DMS53 (cell line): ENCODE measurements at regions not wholly inside any gene's neighbourhood (a gene's known extent, or its start where the extent isn't known, plus 50 kb on each side); places are given as distances from the start of the nearest gene placed in this dataset.
"Not testable (repeated sequence)": the region's sequence is repeated elsewhere in the genome, so short reads cannot be mapped to it uniquely, and the experiment has no call there.

ENCODE experiments used
- DNase-seq: peaks from one replicate; lab custom pipeline; 2025; lab: John Stamatoyannopoulos, UW

- DNase-seq: no peak
Observed at GRCh38 chr15:39030291-39031070, 465.9 kb upstream of the RASGRP1 start.

GRCh38 chr15:39031596-39031995 is 467.0 kb upstream of the RASGRP1 start:
- no peak for DNase-seq

- DNase-seq: no peak
Observed at GRCh38 chr15:39034816-39035215, 470.2 kb upstream of the RASGRP1 start.

GRCh38 chr15:39037611-39038010 is 473.0 kb upstream of the RASGRP1 start:
- DNase-seq: not testable (repeated sequence)

- DNase-seq: peak; percentile 44
Observed at GRCh38 chr15:39040861-39041260, 476.2 kb upstream of the RASGRP1 start.

- DNase-seq: no peak
Observed at GRCh38 chr15:39041979-39042495, 477.4 kb upstream of the RASGRP1 start.

- no peak for DNase-seq
Observed at GRCh38 chr15:39051626-39052322, 487.2 kb upstream of the RASGRP1 start.

GRCh38 chr15:39052323-39052705 is 487.7 kb upstream of the RASGRP1 start:
- DNase-seq: no peak

- no peak for DNase-seq
Observed at GRCh38 chr15:39053480-39053879, 488.9 kb upstream of the RASGRP1 start.

GRCh38 chr15:39054128-39054732 is 489.6 kb upstream of the RASGRP1 start:
- no peak for DNase-seq

- DNase-seq: no peak
Observed at GRCh38 chr15:39056357-39056756, 491.7 kb upstream of the RASGRP1 start.

- DNase-seq: no peak
Observed at GRCh38 chr15:39058351-39059131, 493.9 kb upstream of the RASGRP1 start.

GRCh38 chr15:39059917-39060316 is 495.3 kb upstream of the RASGRP1 start:
- DNase-seq: no peak

- no peak for DNase-seq
Observed at GRCh38 chr15:39061952-39062464, 497.4 kb upstream of the RASGRP1 start.

GRCh38 chr15:39066677-39067076 is 502.1 kb upstream of the RASGRP1 start:
- no peak for DNase-seq

GRCh38 chr15:39074341-39074985 is 506.4 kb upstream of the THBS1 start:
- DNase-seq: no peak

- DNase-seq: no peak
Observed at GRCh38 chr15:39075311-39075710, 505.6 kb upstream of the THBS1 start.

- DNase-seq: no peak
Observed at GRCh38 chr15:39075756-39076341, 505.0 kb upstream of the THBS1 start.

GRCh38 chr15:39078026-39078425 is 502.9 kb upstream of the THBS1 start:
- DNase-seq: no peak

GRCh38 chr15:39079296-39079847 is 501.5 kb upstream of the THBS1 start:
- no peak for DNase-seq

- no peak for DNase-seq
Observed at GRCh38 chr15:39083213-39083612, 497.7 kb upstream of the THBS1 start.
